Neural crest cell (in vitro differentiated cells): ENCODE measurements at regions not wholly inside any gene's neighbourhood (a gene's known extent, or its start where the extent isn't known, plus 50 kb on each side); places are given as distances from the start of the nearest gene placed in this dataset.

Experiments
- DNase-seq: peaks from one replicate; pipeline ENCODE4 v3.0.0; 2021; ENCODE audit warnings: low read depth, mixed read lengths, low spot score
- H3K27ac Mint-ChIP-seq: one replicate; pipeline ENCODE4 v1.8.0; 2021; ENCODE audit warnings: mild to moderate bottlenecking, mixed read lengths; ENCODE audit not compliant: unreplicated experiment
- H3K27me3 Mint-ChIP-seq: 2 replicates; pipeline ENCODE4 v1.8.0; 2021; ENCODE audit warnings: low read depth, mild to moderate bottlenecking, mixed read lengths
- H3K36me3 Mint-ChIP-seq: 2 replicates; pipeline ENCODE4 v1.8.0; 2021; ENCODE audit warnings: low read depth, mild to moderate bottlenecking, mixed read lengths
- H3K4me1 Mint-ChIP-seq: 2 replicates; pipeline ENCODE4 v1.8.0; 2021; ENCODE audit warnings: mixed read lengths
- H3K4me3 Mint-ChIP-seq: one replicate; pipeline ENCODE4 v1.8.0; 2021; ENCODE audit warnings: mild to moderate bottlenecking, mixed read lengths
- H3K9me3 Mint-ChIP-seq: 2 replicates; pipeline ENCODE4 v1.8.0; 2021; ENCODE audit warnings: mixed read lengths
- TF ChIP-seq, protein P1 (sequence below): fragments of 200-600 bp; sonication (generic); conservative IDR thresholded peaks from 2 replicates; pipeline ENCODE4 v1.5.0; 2021; ENCODE audit warnings: antibody characterized with exemption, mild to moderate bottlenecking

DNA sequence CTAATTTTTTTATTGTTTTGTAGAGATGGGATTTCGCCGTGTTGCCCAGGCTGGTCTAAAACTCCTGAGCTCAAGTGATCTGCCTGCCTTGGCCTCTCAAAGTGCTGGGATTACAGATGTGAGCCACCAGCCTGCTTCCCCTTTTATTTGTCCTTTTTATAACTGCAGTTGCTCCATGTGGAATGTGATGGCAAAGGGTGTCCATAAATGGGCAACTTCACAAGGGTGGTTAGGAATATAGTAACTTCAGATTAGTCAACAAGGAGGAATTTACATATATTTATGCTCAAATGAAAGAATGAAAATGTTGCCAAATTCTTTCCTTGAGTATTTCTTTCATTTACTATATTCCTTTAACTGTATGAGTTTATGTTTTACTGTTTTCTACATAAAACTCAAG, 182.9 kb downstream of the BACH1 start:
- Mint-ChIP-seq H3K27me3 (no peaks in the 10 kb centered on the region), H3K27ac (no peak overlapping the region), H3K9me3 (no peaks in the 10 kb centered on the region), H3K36me3 (peaks cover 9% of the 10 kb centered on the region), H3K4me3 (no peak overlapping the region), H3K4me1 (peaks cover 7% of the 10 kb centered on the region)
- no peak for DNase-seq
- TF ChIP-seq, protein P1, sequence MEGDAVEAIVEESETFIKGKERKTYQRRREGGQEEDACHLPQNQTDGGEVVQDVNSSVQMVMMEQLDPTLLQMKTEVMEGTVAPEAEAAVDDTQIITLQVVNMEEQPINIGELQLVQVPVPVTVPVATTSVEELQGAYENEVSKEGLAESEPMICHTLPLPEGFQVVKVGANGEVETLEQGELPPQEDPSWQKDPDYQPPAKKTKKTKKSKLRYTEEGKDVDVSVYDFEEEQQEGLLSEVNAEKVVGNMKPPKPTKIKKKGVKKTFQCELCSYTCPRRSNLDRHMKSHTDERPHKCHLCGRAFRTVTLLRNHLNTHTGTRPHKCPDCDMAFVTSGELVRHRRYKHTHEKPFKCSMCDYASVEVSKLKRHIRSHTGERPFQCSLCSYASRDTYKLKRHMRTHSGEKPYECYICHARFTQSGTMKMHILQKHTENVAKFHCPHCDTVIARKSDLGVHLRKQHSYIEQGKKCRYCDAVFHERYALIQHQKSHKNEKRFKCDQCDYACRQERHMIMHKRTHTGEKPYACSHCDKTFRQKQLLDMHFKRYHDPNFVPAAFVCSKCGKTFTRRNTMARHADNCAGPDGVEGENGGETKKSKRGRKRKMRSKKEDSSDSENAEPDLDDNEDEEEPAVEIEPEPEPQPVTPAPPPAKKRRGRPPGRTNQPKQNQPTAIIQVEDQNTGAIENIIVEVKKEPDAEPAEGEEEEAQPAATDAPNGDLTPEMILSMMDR = no peak

DNA sequence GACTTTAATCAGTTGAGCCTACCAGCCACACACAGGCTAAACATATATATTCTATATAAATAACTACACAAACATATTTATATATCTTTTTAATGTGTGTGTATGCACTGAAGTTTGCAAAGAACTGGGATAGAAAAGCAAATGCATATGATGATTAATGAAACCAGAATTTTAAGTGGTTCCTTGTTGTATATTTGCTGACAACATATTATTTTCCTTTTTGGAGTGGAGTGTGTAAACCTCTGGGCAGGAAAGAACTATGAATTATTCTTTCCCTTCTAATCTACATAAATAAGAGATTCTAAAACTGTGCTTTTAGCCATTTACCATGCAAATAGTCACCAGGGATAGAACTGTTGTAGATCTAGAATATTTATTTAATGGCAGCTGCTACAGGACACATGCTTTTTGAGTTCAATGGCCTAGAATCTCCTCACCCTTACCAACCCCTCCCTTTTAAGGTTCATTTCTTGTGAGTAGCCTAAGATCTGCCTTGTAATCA, 187.6 kb downstream of the BACH1 start:
- H3K4me1 Mint-ChIP-seq = peaks cover 27% of the 10 kb centered on the region
- H3K27ac Mint-ChIP-seq = no peak overlapping the region
- H3K9me3 Mint-ChIP-seq = no peaks in the 10 kb centered on the region
- H3K36me3 Mint-ChIP-seq = peaks cover 9% of the 10 kb centered on the region
- H3K4me3 Mint-ChIP-seq = no peak overlapping the region
- no peaks in the 10 kb centered on the region for H3K27me3 Mint-ChIP-seq
- TF ChIP-seq, protein P1 = no peak
- no peak for DNase-seq
